Liver (tissue), 8 donors: ENCODE measurements at regions not wholly inside any gene's neighbourhood (a gene's known extent, or its start where the extent isn't known, plus 50 kb on each side); places are given as distances from the start of the nearest gene placed in this dataset.

Experiments used
- DNase-seq: peaks from one replicate; pipeline ENCODE4 v3.0.0-alpha.2; 2017; ENCODE audit warnings: low spot score
- H3K27ac ChIP-seq, 2 donors: one replicate each; pipeline ENCODE4 v1.7.0; 2013; ENCODE audit warnings: inconsistent platforms in 2 of 2, low read length in 2 of 2, control low read depth in 1 of 2, low read depth in 1 of 2, mild to moderate bottlenecking in 1 of 2
- H3K27me3 ChIP-seq, 4 donors: one replicate each; pipeline versions ENCODE4 v1.6.1 to v1.7.0; 2013; ENCODE audit warnings: low read length in 3 of 4, inconsistent platforms in 1 of 4, mild to moderate bottlenecking in 1 of 4, moderate library complexity in 1 of 4; ENCODE audit not compliant: control insufficient read depth in 4 of 4, insufficient read depth in 4 of 4
- H3K36me3 ChIP-seq, 4 donors: one replicate each; pipeline versions ENCODE4 v1.6.1 to v1.7.0; 2013; ENCODE audit warnings: low read length in 3 of 4, mild to moderate bottlenecking in 3 of 4, low read depth in 1 of 4, moderate library complexity in 1 of 4; ENCODE audit not compliant: control insufficient read depth in 4 of 4, insufficient read depth in 3 of 4
- H3K4me1 ChIP-seq, 4 donors: one replicate each; pipeline versions ENCODE4 v1.6.1 to v1.7.0; 2013; ENCODE audit warnings: low read length in 3 of 4, mild to moderate bottlenecking in 3 of 4, moderate library complexity in 1 of 4; ENCODE audit not compliant: control insufficient read depth in 4 of 4, insufficient read depth in 4 of 4
- H3K4me3 ChIP-seq, 3 donors: one replicate each; pipeline versions ENCODE4 v1.6.1 to v1.7.0; 2013; ENCODE audit warnings: low read length in 3 of 3, control low read depth in 1 of 3, low read depth in 1 of 3, mild to moderate bottlenecking in 1 of 3
- H3K9ac ChIP-seq, 2 donors: one replicate each; pipeline ENCODE4 v1.7.0; 2013; ENCODE audit warnings: low read length in 2 of 2, mild to moderate bottlenecking in 2 of 2, moderate library complexity in 2 of 2, control low read depth in 1 of 2, low read depth in 1 of 2
- H3K9me3 ChIP-seq, 4 donors: one replicate each; pipeline versions ENCODE4 v1.6.1 to v1.7.0; 2013; ENCODE audit warnings: low read length in 3 of 4; ENCODE audit not compliant: control insufficient read depth in 4 of 4
- ATF3 ChIP-seq: IDR thresholded peaks from 2 replicates; pipeline ENCODE4 v1.6.1; 2016; ENCODE audit warnings: antibody characterized with exemption
- CTCF ChIP-seq: fragments of 150-350 bp; IDR thresholded peaks from 2 replicates; pipeline ENCODE4 v1.5.1; 2017; ENCODE audit warnings: improper control_type of control experiment, low read depth, low read length; ENCODE audit not compliant: missing input control
- EGR1 ChIP-seq, 2 donors: IDR thresholded peaks; 2 replicates each; pipeline ENCODE4 v1.6.1; 2016 to 2018; ENCODE audit warnings: antibody characterized with exemption in 2 of 2, low read depth in 2 of 2
- FOXA1 ChIP-seq: IDR thresholded peaks from 2 replicates; pipeline ENCODE4 v1.6.1; 2016; ENCODE audit warnings: antibody characterized with exemption
- FOXA2 ChIP-seq: IDR thresholded peaks from 2 replicates; pipeline ENCODE4 v1.6.1; 2016; ENCODE audit warnings: antibody characterized with exemption
- GABPA ChIP-seq, 2 donors: IDR thresholded peaks in 1 of 2; conservative IDR thresholded peaks in 1 of 2; 2 replicates each; pipeline ENCODE4 v1.6.1; 2016; ENCODE audit warnings: antibody characterized with exemption in 2 of 2, mild to moderate bottlenecking in 1 of 2, moderate library complexity in 1 of 2
- HNF4A ChIP-seq, 2 donors: conservative IDR thresholded peaks; 2 replicates each; pipeline ENCODE4 v1.6.1; 2016; ENCODE audit warnings: antibody characterized with exemption in 2 of 2, mild to moderate bottlenecking in 2 of 2
- HNF4G ChIP-seq: IDR thresholded peaks from 2 replicates; pipeline ENCODE4 v1.6.1; 2016; ENCODE audit warnings: antibody characterized with exemption
- JUND ChIP-seq, 2 donors: IDR thresholded peaks; 2 replicates each; pipeline ENCODE4 v1.6.1; 2016; ENCODE audit warnings: antibody characterized with exemption in 2 of 2
- NR2F2 ChIP-seq: IDR thresholded peaks from 2 replicates; pipeline ENCODE4 v1.6.1; 2016; ENCODE audit warnings: antibody characterized with exemption
- RAD21 ChIP-seq, 2 donors: IDR thresholded peaks; 2 replicates each; pipeline ENCODE4 v1.6.1; 2016; ENCODE audit warnings: antibody characterized with exemption in 2 of 2, mild to moderate bottlenecking in 2 of 2
- REST ChIP-seq: IDR thresholded peaks from 2 replicates; pipeline ENCODE4 v1.6.1; 2016; ENCODE audit warnings: antibody characterized with exemption, mild to moderate bottlenecking
- RXRA ChIP-seq, 2 donors: IDR thresholded peaks; 2 replicates each; pipeline ENCODE4 v1.6.1; 2017 to 2018; ENCODE audit warnings: antibody characterized with exemption in 2 of 2, mild to moderate bottlenecking in 1 of 2
- SP1 ChIP-seq: IDR thresholded peaks from 2 replicates; pipeline ENCODE4 v1.6.1; 2018; ENCODE audit warnings: antibody characterized with exemption, mild to moderate bottlenecking
- TAF1 ChIP-seq: conservative IDR thresholded peaks from 2 replicates; pipeline ENCODE4 v1.6.1; 2016; ENCODE audit warnings: antibody characterized with exemption, mild to moderate bottlenecking
- YY1 ChIP-seq: IDR thresholded peaks from 2 replicates; pipeline ENCODE4 v1.6.1; 2016; ENCODE audit warnings: antibody characterized with exemption, mild to moderate bottlenecking
- ZBTB33 ChIP-seq: IDR thresholded peaks from 2 replicates; pipeline ENCODE4 v1.6.1; 2016; ENCODE audit warnings: antibody characterized with exemption
- whole genome bisulfite sequencing: extraction: QIAGEN DNeasy Blood & Tissue Kit; methylation state at CpG from one replicate; pipeline ENCODE4 v1.1.7; 2013; 5-methylcytosine and 5-hydroxymethylcytosine counted together
- donor health status: healthy.
- donor health status: healthy.
- donor health status: healthy.
- donor health status: healthy.
- donor health status: healthy.

- no peak for DNase-seq
- Histone ChIP-seq H3K4me1 (no peaks in the 10 kb centered on the region), H3K4me3 (no peak overlapping the region), H3K9me3 (no peaks in the 10 kb centered on the region), H3K27ac (no peak overlapping the region), H3K27me3 (no peaks in the 10 kb centered on the region), H3K36me3 (no peaks in the 10 kb centered on the region), H3K9ac (no peak overlapping the region)
- 81% methylated on average over 25 of the region's 25 CpGs for WGBS
- no peak for TF ChIP-seq HNF4G
- no peak for TF ChIP-seq ZBTB33
- TF ChIP-seq EGR1 (IDR thresholded peaks at IDR 0.05; ENCODE audit: low read depth in 2 of 2), result no peak
- TF ChIP-seq RXRA (IDR thresholded peaks at IDR 0.05), result no peak
- no peak for TF ChIP-seq FOXA1
- TF ChIP-seq HNF4A (conservative IDR thresholded peaks at IDR 0.05), result no peak
- no peak for TF ChIP-seq SP1
- TF ChIP-seq NR2F2, result no peak
- TF ChIP-seq CTCF, result no peak
- TF ChIP-seq YY1, result no peak
- no peak for TF ChIP-seq GABPA (IDR thresholded peaks at IDR 0.05 in 1 of 2, conservative IDR thresholded peaks at IDR 0.05 in 1 of 2)
Observed at GRCh38 chr18:53625997-53626599, 598.4 kb downstream of the MBD2 start.

GRCh38 chr18:53610957-53611356, 613.5 kb downstream of the MBD2 start:
- WGBS, result 58% methylated on average over 1 of the region's 1 CpG
- Histone ChIP-seq H3K27me3 (no peaks in the 10 kb centered on the region), H3K9me3 (no peaks in the 10 kb centered on the region), H3K27ac (no peak overlapping the region), H3K4me3 (no peak overlapping the region), H3K36me3 (no peaks in the 10 kb centered on the region), H3K4me1 (no peaks in the 10 kb centered on the region), H3K9ac (no peak overlapping the region)
- no peak for DNase-seq
- TF ChIP-seq SP1 (no peak), YY1 (no peak), TAF1 (no peak), CTCF (no peak), EGR1 (IDR thresholded peaks at IDR 0.05; ENCODE audit: low read depth in 2 of 2) (no peak), RAD21 (IDR thresholded peaks at IDR 0.05) (no peak), REST (no peak), HNF4G (no peak), ATF3 (no peak), NR2F2 (no peak), FOXA1 (no peak), ZBTB33 (no peak), JUND (IDR thresholded peaks at IDR 0.05) (no peak), RXRA (IDR thresholded peaks at IDR 0.05) (no peak), FOXA2 (no peak)
